NB4 (cell line): ENCODE measurements at regions not wholly inside any gene's neighbourhood (a gene's known extent, or its start where the extent isn't known, plus 50 kb on each side); places are given as distances from the start of the nearest gene placed in this dataset.

Experiments
- MAX ChIP-seq: IDR thresholded peaks from 2 replicates; pipeline ENCODE4 v1.6.1; 2011; ENCODE audit warnings: low read depth, low read length
- POLR2A ChIP-seq: IDR thresholded peaks from 2 replicates; pipeline ENCODE4 v1.6.1; 2011; ENCODE audit warnings: mild to moderate bottlenecking; ENCODE audit not compliant: insufficient read length; ENCODE audit errors: extremely low read depth

GRCh38 chr12:33587354-33587753 is 147.7 kb upstream of the SYT10 start:
- TF ChIP-seq POLR2A (no peak), MAX (no peak)
